ENCODE measurements at regions not wholly inside any gene's neighbourhood (a gene's known extent, or its start where the extent isn't known, plus 50 kb on each side); places are given as distances from the start of the nearest gene placed in this dataset.

- ChIA-PET POLR2A (no interaction called here), CTCF (no interaction called here)
- H3K27me3 Mint-ChIP-seq (ENCODE audit: low read depth) = no peaks in the 10 kb centered on the region
- ATAC-seq = no peak
- H3K4me1 Mint-ChIP-seq = peaks cover 5% of the 10 kb centered on the region; the same call in 1 of the 2 replicates
- no peak for DNase-seq (ENCODE audit: low spot score)
- no peaks in the 10 kb centered on the region for H3K9me3 Mint-ChIP-seq
- H3K36me3 Mint-ChIP-seq = no peaks in the 10 kb centered on the region
- H3K27ac Mint-ChIP-seq = no peak overlapping the region
- TF ChIP-seq ZNF396 (CRISPR knock-in tag; IDR thresholded peaks at IDR 0.05; ENCODE audit: borderline replicate concordance) (no peak), ATF6 (CRISPR knock-in tag; IDR thresholded peaks at IDR 0.05) (no peak), ZNF416 (CRISPR knock-in tag; IDR thresholded peaks at IDR 0.05) (no peak), PRDM15 (CRISPR knock-in tag; IDR thresholded peaks at IDR 0.05) (no peak), GTF2I (CRISPR knock-in tag; conservative IDR thresholded peaks at IDR 0.05) (no peak), EMX1 (CRISPR knock-in tag; IDR thresholded peaks at IDR 0.05) (no peak), PREB (CRISPR knock-in tag; IDR thresholded peaks at IDR 0.05; ENCODE audit: borderline replicate concordance) (no peak), STAT6 (CRISPR knock-in tag; conservative IDR thresholded peaks at IDR 0.05; ENCODE audit: low read depth) (no peak), ZNF512 (CRISPR knock-in tag; IDR thresholded peaks at IDR 0.05; ENCODE audit: borderline replicate concordance) (no peak), OVOL2 (CRISPR knock-in tag; IDR thresholded peaks at IDR 0.05; ENCODE audit: borderline replicate concordance) (no peak)
- H3K4me3 Mint-ChIP-seq = no peak overlapping the region
These were observed 238.5 kb downstream of the KIF4B start for GRCh38 chr5:155252025-155252424.

- TF ChIP-seq ZNF138 (CRISPR knock-in tag; conservative IDR thresholded peaks at IDR 0.05) (no peak), FOXJ3 (CRISPR knock-in tag; IDR thresholded peaks at IDR 0.05; ENCODE audit: borderline replicate concordance) (no peak), ZBTB21 (CRISPR knock-in tag; IDR thresholded peaks at IDR 0.05; ENCODE audit: borderline replicate concordance) (no peak), ZBTB43 (CRISPR knock-in tag; IDR thresholded peaks at IDR 0.05) (no peak), E2F4 (CRISPR knock-in tag; IDR thresholded peaks at IDR 0.05; ENCODE audit: borderline replicate concordance, low read depth) (no peak), RORB (CRISPR knock-in tag; IDR thresholded peaks at IDR 0.05) (no peak), TEAD4 (CRISPR knock-in tag; IDR thresholded peaks at IDR 0.05) (no peak), PRRX2 (CRISPR knock-in tag; IDR thresholded peaks at IDR 0.05) (no peak)
- H3K27ac Mint-ChIP-seq = no peak overlapping the region
These were observed 239.2 kb downstream of the KIF4B start for GRCh38 chr5:155252717-155253116.

More at GRCh38 chr5:155252717-155253116, 239.2 kb downstream of the KIF4B start:
- ChIA-PET CTCF (no interaction called here), POLR2A (no interaction called here)
- no peak overlapping the region for H3K4me3 Mint-ChIP-seq
- ATAC-seq (no peak), DNase-seq (ENCODE audit: low spot score) (no peak)
- H3K9me3 Mint-ChIP-seq = no peaks in the 10 kb centered on the region
- no peaks in the 10 kb centered on the region for H3K27me3 Mint-ChIP-seq (ENCODE audit: low read depth)
- H3K36me3 Mint-ChIP-seq = no peaks in the 10 kb centered on the region
- peaks cover 5% of the 10 kb centered on the region; the same call in 1 of the 2 replicates for H3K4me1 Mint-ChIP-seq
